HFF-Myc (cell line): ENCODE measurements at regions not wholly inside any gene's neighbourhood (a gene's known extent, or its start where the extent isn't known, plus 50 kb on each side); places are given as distances from the start of the nearest gene placed in this dataset.

Experiments used
- DNase-seq: peaks from one replicate; pipeline ENCODE4 v3.0.0-alpha.2; 2011; ENCODE audit warnings: low read depth; ENCODE audit errors: extremely low read depth
- H3K4me3 ChIP-seq: replicated peaks from 2 replicates; pipeline ENCODE4 v1.5.1; 2011; ENCODE audit warnings: low read depth, mild to moderate bottlenecking, control low read depth, low read length
- TF ChIP-seq, protein P1 (sequence below): IDR thresholded peaks from 2 replicates; pipeline ENCODE4 v1.5.1; 2012; ENCODE audit warnings: mild to moderate bottlenecking, low read depth, low read length, control low read depth; ENCODE audit errors: missing control alignments

DNA sequence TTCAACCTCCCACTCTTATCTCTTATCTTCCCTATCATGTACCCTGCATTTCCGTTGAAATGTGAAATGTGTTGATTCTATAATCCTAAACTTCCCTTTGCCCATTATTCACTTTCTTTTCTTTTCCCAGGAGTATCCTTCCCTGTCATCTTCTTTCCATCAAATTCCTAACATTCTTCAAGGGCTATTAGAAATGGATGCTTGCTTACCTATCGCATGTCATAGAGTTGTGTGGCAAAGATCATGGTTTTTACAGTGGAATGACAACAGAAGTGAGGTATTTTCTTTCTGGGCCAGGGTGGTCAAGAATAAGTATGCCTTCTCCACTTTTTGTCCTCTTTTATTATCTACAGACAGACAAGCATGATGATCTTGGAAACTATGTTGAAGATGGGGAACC, 124.4 kb upstream of the SLC5A12 start:
- TF ChIP-seq, protein P1, sequence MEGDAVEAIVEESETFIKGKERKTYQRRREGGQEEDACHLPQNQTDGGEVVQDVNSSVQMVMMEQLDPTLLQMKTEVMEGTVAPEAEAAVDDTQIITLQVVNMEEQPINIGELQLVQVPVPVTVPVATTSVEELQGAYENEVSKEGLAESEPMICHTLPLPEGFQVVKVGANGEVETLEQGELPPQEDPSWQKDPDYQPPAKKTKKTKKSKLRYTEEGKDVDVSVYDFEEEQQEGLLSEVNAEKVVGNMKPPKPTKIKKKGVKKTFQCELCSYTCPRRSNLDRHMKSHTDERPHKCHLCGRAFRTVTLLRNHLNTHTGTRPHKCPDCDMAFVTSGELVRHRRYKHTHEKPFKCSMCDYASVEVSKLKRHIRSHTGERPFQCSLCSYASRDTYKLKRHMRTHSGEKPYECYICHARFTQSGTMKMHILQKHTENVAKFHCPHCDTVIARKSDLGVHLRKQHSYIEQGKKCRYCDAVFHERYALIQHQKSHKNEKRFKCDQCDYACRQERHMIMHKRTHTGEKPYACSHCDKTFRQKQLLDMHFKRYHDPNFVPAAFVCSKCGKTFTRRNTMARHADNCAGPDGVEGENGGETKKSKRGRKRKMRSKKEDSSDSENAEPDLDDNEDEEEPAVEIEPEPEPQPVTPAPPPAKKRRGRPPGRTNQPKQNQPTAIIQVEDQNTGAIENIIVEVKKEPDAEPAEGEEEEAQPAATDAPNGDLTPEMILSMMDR: no peak
- H3K4me3 ChIP-seq: no peak overlapping the region
- DNase-seq: no peak

DNA sequence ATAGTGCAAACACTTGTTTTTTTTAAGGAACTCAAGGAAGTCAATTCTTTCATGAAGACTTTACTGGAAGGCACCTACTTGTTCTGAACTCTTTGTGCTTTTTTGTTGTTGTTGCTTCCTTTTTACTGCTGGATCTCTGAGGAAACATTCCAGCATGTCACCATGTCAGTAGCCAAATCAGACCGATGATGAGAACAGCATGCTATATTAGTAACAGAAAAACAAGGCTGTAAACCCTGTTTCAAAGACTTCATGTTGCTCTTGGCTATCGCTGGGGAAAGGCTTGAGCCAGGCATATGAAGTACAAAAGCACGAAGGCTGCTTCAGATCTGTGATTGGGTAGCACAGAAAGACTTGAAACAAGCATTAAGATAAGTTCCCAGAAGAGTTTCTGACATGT, 125.6 kb upstream of the SLC5A12 start:
- H3K4me3 ChIP-seq: no peak overlapping the region
- no peak for DNase-seq
- TF ChIP-seq, protein P1: no peak

DNA sequence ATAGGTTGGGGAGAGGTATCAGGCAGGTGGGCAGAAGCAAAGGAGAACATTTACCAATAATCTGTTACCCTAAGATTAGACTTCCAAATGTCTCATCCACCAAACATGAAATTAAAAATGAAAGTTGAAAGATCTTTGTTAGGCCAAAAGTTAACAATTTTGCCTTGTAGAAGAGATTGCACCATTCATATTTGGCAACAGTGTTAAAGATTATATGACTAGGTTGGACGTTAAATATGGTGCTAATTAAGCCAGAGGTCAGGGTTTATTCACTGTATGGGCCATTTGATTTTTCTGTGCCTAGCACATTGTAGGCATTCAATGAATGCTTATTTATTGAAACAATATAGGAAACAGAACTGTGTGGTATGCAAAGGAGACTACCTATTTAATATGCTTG, 126.1 kb upstream of the SLC5A12 start:
- DNase-seq: no peak
- TF ChIP-seq, protein P1: no peak
- no peak overlapping the region for H3K4me3 ChIP-seq

DNA sequence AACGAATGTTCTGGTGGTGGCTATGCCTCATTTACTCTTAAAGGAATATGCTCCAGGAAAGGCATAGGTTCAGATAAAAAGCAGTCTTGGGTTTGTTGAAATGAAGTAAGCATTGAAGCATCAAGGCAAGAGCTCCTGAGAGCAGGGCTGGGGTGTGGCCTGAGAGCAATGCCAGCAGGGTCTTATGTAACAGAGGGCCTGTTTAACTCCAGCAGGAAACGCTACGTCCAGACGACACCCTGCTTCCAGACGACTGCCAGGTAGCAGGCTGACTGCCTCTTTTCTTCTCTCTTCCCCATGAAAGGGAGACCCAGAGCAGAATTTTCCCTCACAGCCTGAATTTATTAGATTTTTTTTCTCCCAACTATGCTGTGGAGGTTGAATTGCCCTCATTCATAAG, 127.2 kb upstream of the SLC5A12 start:
- TF ChIP-seq, protein P1: no peak
- no peak overlapping the region for H3K4me3 ChIP-seq
- DNase-seq: no peak

DNA sequence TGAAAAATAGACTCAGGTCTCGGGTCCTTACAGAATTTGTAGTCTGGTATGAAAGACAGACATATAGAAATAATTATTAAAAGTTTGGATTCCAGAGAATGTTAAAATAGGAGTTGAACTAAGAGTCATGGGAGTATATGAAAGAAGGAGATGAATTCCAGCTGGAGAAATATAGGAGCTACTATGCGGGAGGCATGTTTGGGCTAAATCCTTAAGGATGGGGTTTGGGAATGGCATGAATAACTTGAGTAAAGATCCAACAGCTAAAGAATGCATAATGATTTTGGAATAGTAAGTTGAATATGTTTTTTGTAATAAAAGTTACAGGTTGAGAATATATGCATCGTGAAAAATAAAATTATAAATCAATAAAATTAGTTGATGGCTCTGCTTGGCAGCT, 129.4 kb upstream of the SLC5A12 start:
- H3K4me3 ChIP-seq: no peak overlapping the region
- TF ChIP-seq, protein P1: no peak
- DNase-seq: no peak

DNA sequence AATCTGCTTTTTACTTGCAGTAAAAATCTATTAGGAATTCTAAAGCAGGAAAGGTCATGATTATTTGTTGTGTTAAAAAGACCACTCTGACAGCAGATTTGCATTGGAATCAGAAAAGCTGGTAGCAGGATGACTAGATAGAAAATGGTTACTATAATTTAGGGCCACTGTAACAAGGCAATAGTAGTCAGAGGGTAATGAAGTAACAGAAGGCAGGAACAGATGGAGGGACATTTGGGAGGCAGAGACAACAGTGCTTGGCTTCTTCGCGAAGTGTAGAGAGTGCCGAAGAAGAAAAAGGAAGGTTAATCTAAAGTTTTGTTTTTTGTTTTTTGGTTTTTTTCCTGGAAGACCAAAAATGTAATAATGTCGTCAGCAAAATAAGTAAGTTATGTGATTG, 129.8 kb upstream of the SLC5A12 start:
- DNase-seq: no peak
- TF ChIP-seq, protein P1: no peak
- no peak overlapping the region for H3K4me3 ChIP-seq

DNA sequence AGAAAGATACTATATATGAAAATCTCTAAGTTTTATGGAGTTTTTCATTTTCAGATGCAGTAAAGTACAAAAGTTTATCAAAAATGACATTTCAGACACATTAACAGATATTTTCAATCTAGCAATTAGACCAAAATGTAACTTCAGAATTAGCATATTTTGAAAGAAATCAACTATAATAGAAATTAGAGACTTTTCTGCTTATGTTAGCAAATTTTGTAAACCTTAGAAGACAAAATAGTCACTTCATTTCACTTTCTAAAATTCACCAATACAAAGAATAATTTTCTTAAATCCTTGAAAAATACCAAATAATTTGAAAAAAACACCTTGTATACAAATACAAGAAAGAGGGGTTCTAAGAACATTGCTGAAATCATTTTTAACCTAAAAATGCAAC, 135.8 kb upstream of the FIBIN start:
- H3K4me3 ChIP-seq: no peak overlapping the region
- no peak for DNase-seq
- TF ChIP-seq, protein P1: no peak
